GM18951 (cell line): ENCODE measurements at regions not wholly inside any gene's neighbourhood (a gene's known extent, or its start where the extent isn't known, plus 50 kb on each side); places are given as distances from the start of the nearest gene placed in this dataset.

Source experiments
- POLR2A ChIP-seq: IDR thresholded peaks from 4 replicates; pipeline ENCODE4 v1.6.1; 2011; ENCODE audit warnings: mild to moderate bottlenecking; ENCODE audit not compliant: insufficient read length, insufficient read depth; ENCODE audit errors: extremely low read depth
- in situ Hi-C: fragments of 300-500 bp; cut with MboI; formaldehyde crosslinking; loops from one replicate; pipeline ENCODE4 v1.12.0; 2022; ENCODE audit warnings: low sequenced_read_pairs, mixed read lengths, inconsistent platforms; ENCODE audit not compliant: unreplicated experiment

DNA sequence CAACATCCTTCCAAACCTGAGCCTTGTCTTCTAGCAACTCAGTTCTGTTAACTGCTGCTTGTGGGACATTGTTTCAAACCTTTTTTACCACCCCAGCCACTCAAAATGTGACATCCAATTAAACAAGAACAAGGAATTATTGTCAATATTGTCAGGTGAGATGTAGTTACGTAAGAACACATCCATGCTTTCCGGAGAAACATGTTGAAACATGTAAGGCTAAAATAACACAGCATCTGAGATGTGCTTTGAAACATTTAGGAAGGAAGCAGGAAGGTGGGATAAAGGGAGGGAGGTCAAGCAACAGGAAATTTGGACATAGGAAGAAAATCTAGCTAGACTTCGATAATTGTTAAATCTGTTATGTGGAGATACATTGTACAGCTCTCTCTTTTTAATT is 50.9 kb upstream of the PRICKLE2 start:
- in situ Hi-C loops, result no loop called here
- no peak for TF ChIP-seq POLR2A
